ENCODE measurements at regions not wholly inside any gene's neighbourhood (a gene's known extent, or its start where the extent isn't known, plus 50 kb on each side); places are given as distances from the start of the nearest gene placed in this dataset.

- TF ChIP-seq CUX1 (IDR thresholded peaks at IDR 0.05; ENCODE audit: insufficient replicate concordance, low read depth, low read length) (no peak), IRF5 (IDR thresholded peaks at IDR 0.05; ENCODE audit: borderline replicate concordance) (no peak), CREM (IDR thresholded peaks at IDR 0.05; ENCODE audit: low read depth) (no peak), MLLT1 (IDR thresholded peaks at IDR 0.05) (no peak), TBL1XR1 (IDR thresholded peaks at IDR 0.05; ENCODE audit: low read depth, low read length) (no peak), NFIC (IDR thresholded peaks at IDR 0.05; ENCODE audit: low read depth, low read length) (no peak), RCOR1 (conservative IDR thresholded peaks at IDR 0.05; ENCODE audit: low read depth, low read length) (no peak), TCF12 (IDR thresholded peaks at IDR 0.05; ENCODE audit: low read depth, low read length) (no peak), MAX (IDR thresholded peaks at IDR 0.05; ENCODE audit: low read depth, low read length) (no peak), RAD51 (IDR thresholded peaks at IDR 0.05) (no peak), SMAD5 (IDR thresholded peaks at IDR 0.05; ENCODE audit: low read depth) (no peak), ZNF274 (IDR thresholded peaks at IDR 0.05; ENCODE audit: insufficient read depth, insufficient read length) (no peak), POLR2AphosphoS5 (IDR thresholded peaks at IDR 0.05; ENCODE audit: low read length) (no peak), SMARCA5 (IDR thresholded peaks at IDR 0.05) (no peak), PBX3 (IDR thresholded peaks at IDR 0.05; ENCODE audit: insufficient replicate concordance, low read depth, low read length) (no peak)
Observed at GRCh38 chr7:96933067-96933645, 72.2 kb upstream of the DLX6 start (continued).

Data from GM12878 (cell line).